ENCODE measurements at regions not wholly inside any gene's neighbourhood (a gene's known extent, or its start where the extent isn't known, plus 50 kb on each side); places are given as distances from the start of the nearest gene placed in this dataset.
A peak's percentile ranks its signal among the peaks of the same experiment; 100 is the strongest.

- no peak overlapping the region for H3K4me3 ChIP-seq
- WGBS, 2 experiments (ENCODE audit: low coverage in 1 of 2, low lambda C conversion rate in 2 of 2, missing lambda C conversion rate in 2 of 2) = 2 to 4% methylated on average over 33 of the region's 33 CpGs
- peaks cover 88% of the 10 kb centered on the region for H3K27me3 ChIP-seq (replicated peaks; ENCODE audit: insufficient read depth)
- no peaks in the 10 kb centered on the region for H4K20me1 ChIP-seq (ENCODE audit: insufficient read depth)
- no peaks in the 10 kb centered on the region for H3K36me3 ChIP-seq (ENCODE audit: low read depth)
- DNase-seq = peak; percentile 24
- TF ChIP-seq EZH2 (IDR thresholded peaks at IDR 0.05; ENCODE audit: insufficient read depth, poor library complexity, severe bottlenecking) = no peak
- TF ChIP-seq EZH2phosphoT487 (IDR thresholded peaks at IDR 0.05; ENCODE audit: insufficient read depth, low read depth) = 0 out of 2 replicates have a peak, but pooled peaks have one; percentile 11
- H3K9ac ChIP-seq = no peak overlapping the region
- no peaks in the 10 kb centered on the region for H3F3A ChIP-seq (ENCODE audit: insufficient read depth)
- in situ Hi-C loops (cut with MboI) = no loop called here
- no peak overlapping the region for H3K27ac ChIP-seq
- H3K79me2 ChIP-seq (ENCODE audit: insufficient read depth) = no peaks in the 10 kb centered on the region
- H3K4me1 ChIP-seq (ENCODE audit: insufficient read depth) = no peaks in the 10 kb centered on the region
- no peaks in the 10 kb centered on the region for H3K9me3 ChIP-seq (ENCODE audit: low read depth)
- no peaks in the 10 kb centered on the region for H3K9me2 ChIP-seq (ENCODE audit: insufficient read depth)
- no peak overlapping the region for H2AFZ ChIP-seq
- no peak overlapping the region for H3K4me2 ChIP-seq (ENCODE audit: unreplicated experiment)
Measured at GRCh38 chr4:41865306-41865980, 69.8 kb upstream of the TMEM33 start.

- Histone ChIP-seq H3K36me3 (ENCODE audit: low read depth) (no peaks in the 10 kb centered on the region), H4K20me1 (ENCODE audit: insufficient read depth) (no peaks in the 10 kb centered on the region), H3K79me2 (ENCODE audit: insufficient read depth) (no peaks in the 10 kb centered on the region), H3K9ac (no peak overlapping the region), H3F3A (ENCODE audit: insufficient read depth) (no peaks in the 10 kb centered on the region), H3K9me2 (ENCODE audit: insufficient read depth) (no peaks in the 10 kb centered on the region), H3K4me3 (no peak overlapping the region), H3K27ac (no peak overlapping the region), H3K27me3 (replicated peaks; ENCODE audit: insufficient read depth) (peaks cover 72% of the 10 kb centered on the region), H3K4me1 (ENCODE audit: insufficient read depth) (no peaks in the 10 kb centered on the region), H3K4me2 (ENCODE audit: unreplicated experiment) (no peak overlapping the region), H2AFZ (no peak overlapping the region), H3K9me3 (ENCODE audit: low read depth) (no peaks in the 10 kb centered on the region)
- TF ChIP-seq EZH2phosphoT487 (IDR thresholded peaks at IDR 0.05; ENCODE audit: insufficient read depth, low read depth) (no peak), EZH2 (IDR thresholded peaks at IDR 0.05; ENCODE audit: insufficient read depth, poor library complexity, severe bottlenecking) (no peak)
- DNase-seq = no peak
- 9 to 12% methylated on average over 4 of the region's 4 CpGs for WGBS, 2 experiments (ENCODE audit: low coverage in 1 of 2, low lambda C conversion rate in 2 of 2, missing lambda C conversion rate in 2 of 2)
- in situ Hi-C loops (cut with MboI) = no loop called here
Measured at GRCh38 chr4:41859087-41859486, 76.1 kb upstream of the TMEM33 start.

- Histone ChIP-seq H3K27ac (no peak overlapping the region), H3K79me2 (ENCODE audit: insufficient read depth) (no peaks in the 10 kb centered on the region), H3F3A (ENCODE audit: insufficient read depth) (no peaks in the 10 kb centered on the region), H3K4me2 (ENCODE audit: unreplicated experiment) (no peak overlapping the region), H3K9me3 (ENCODE audit: low read depth) (no peaks in the 10 kb centered on the region), H3K9ac (no peak overlapping the region), H3K27me3 (replicated peaks; ENCODE audit: insufficient read depth) (peaks cover 57% of the 10 kb centered on the region), H2AFZ (no peak overlapping the region), H3K4me3 (no peak overlapping the region), H4K20me1 (ENCODE audit: insufficient read depth) (no peaks in the 10 kb centered on the region), H3K4me1 (ENCODE audit: insufficient read depth) (no peaks in the 10 kb centered on the region), H3K9me2 (ENCODE audit: insufficient read depth) (no peaks in the 10 kb centered on the region), H3K36me3 (ENCODE audit: low read depth) (no peaks in the 10 kb centered on the region)
- WGBS, 2 experiments (ENCODE audit: low coverage in 1 of 2, low lambda C conversion rate in 2 of 2, missing lambda C conversion rate in 2 of 2) = 24% methylated on average over 4 of the region's 4 CpGs
- TF ChIP-seq EZH2 (IDR thresholded peaks at IDR 0.05; ENCODE audit: insufficient read depth, poor library complexity, severe bottlenecking) (no peak), EZH2phosphoT487 (IDR thresholded peaks at IDR 0.05; ENCODE audit: insufficient read depth, low read depth) (no peak)
- in situ Hi-C loops (cut with MboI) = no loop called here
- no peak for DNase-seq
Measured at GRCh38 chr4:41857226-41857641, 78.0 kb upstream of the TMEM33 start.

- Histone ChIP-seq H3K27ac (no peak overlapping the region), H3K4me1 (ENCODE audit: insufficient read depth) (no peaks in the 10 kb centered on the region), H2AFZ (no peak overlapping the region), H3K4me2 (ENCODE audit: unreplicated experiment) (no peak overlapping the region), H3F3A (ENCODE audit: insufficient read depth) (no peaks in the 10 kb centered on the region), H3K9ac (no peak overlapping the region), H3K4me3 (no peak overlapping the region), H3K27me3 (replicated peaks; ENCODE audit: insufficient read depth) (peaks cover 53% of the 10 kb centered on the region), H3K9me3 (ENCODE audit: low read depth) (no peaks in the 10 kb centered on the region), H3K79me2 (ENCODE audit: insufficient read depth) (no peaks in the 10 kb centered on the region), H3K9me2 (ENCODE audit: insufficient read depth) (no peaks in the 10 kb centered on the region), H4K20me1 (ENCODE audit: insufficient read depth) (no peaks in the 10 kb centered on the region), H3K36me3 (ENCODE audit: low read depth) (no peaks in the 10 kb centered on the region)
- 28 to 31% methylated on average over 2 of the region's 2 CpGs for WGBS, 2 experiments (ENCODE audit: low coverage in 1 of 2, low lambda C conversion rate in 2 of 2, missing lambda C conversion rate in 2 of 2)
- in situ Hi-C loops (cut with MboI) = no loop called here
- TF ChIP-seq EZH2phosphoT487 (IDR thresholded peaks at IDR 0.05; ENCODE audit: insufficient read depth, low read depth) = no peak
- TF ChIP-seq EZH2 (IDR thresholded peaks at IDR 0.05; ENCODE audit: insufficient read depth, poor library complexity, severe bottlenecking) = no peak
- no peak for DNase-seq
Measured at GRCh38 chr4:41856797-41857196, 78.4 kb upstream of the TMEM33 start.

Measured in GM23248 (cell line).